B cell (primary cell): ENCODE measurements at regions not wholly inside any gene's neighbourhood (a gene's known extent, or its start where the extent isn't known, plus 50 kb on each side); places are given as distances from the start of the nearest gene placed in this dataset.

Source experiments
- EZH2 ChIP-seq: IDR thresholded peaks from 2 replicates; pipeline ENCODE4 v1.6.1; 2012; ENCODE audit warnings: borderline replicate concordance, low read depth, mild to moderate bottlenecking, moderate library complexity, low read length; ENCODE audit not compliant: insufficient read depth, poor library complexity, severe bottlenecking
- TF ChIP-seq, protein P1 (sequence below): fragments of 200-600 bp; IDR thresholded peaks from one replicate; pipeline ENCODE4 v1.8.0; 2022; ENCODE audit warnings: antibody characterized with exemption, mild to moderate bottlenecking

- no peak for TF ChIP-seq EZH2
- TF ChIP-seq, protein P1, sequence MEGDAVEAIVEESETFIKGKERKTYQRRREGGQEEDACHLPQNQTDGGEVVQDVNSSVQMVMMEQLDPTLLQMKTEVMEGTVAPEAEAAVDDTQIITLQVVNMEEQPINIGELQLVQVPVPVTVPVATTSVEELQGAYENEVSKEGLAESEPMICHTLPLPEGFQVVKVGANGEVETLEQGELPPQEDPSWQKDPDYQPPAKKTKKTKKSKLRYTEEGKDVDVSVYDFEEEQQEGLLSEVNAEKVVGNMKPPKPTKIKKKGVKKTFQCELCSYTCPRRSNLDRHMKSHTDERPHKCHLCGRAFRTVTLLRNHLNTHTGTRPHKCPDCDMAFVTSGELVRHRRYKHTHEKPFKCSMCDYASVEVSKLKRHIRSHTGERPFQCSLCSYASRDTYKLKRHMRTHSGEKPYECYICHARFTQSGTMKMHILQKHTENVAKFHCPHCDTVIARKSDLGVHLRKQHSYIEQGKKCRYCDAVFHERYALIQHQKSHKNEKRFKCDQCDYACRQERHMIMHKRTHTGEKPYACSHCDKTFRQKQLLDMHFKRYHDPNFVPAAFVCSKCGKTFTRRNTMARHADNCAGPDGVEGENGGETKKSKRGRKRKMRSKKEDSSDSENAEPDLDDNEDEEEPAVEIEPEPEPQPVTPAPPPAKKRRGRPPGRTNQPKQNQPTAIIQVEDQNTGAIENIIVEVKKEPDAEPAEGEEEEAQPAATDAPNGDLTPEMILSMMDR: no peak
Measured at GRCh38 chr15:81483496-81483895, 109.5 kb upstream of the TMC3 start.
